Keratinocyte (primary cell): ENCODE measurements at regions not wholly inside any gene's neighbourhood (a gene's known extent, or its start where the extent isn't known, plus 50 kb on each side); places are given as distances from the start of the nearest gene placed in this dataset.

Experiments used
- DNase-seq: peaks from one replicate; pipeline ENCODE4 v3.0.0-alpha.2; 2011; ENCODE audit warnings: low read depth, missing footprints, low spot score
- FAIRE-seq: peaks from 2 replicates; lab custom pipeline; 2011; peaks lifted over from hg19 to GRCh38; lab: Jason Lieb, UNC
- H2AFZ ChIP-seq: 2 replicates; pipeline ENCODE4 v1.6.0; 2012; ENCODE audit warnings: low read length, control low read depth, inconsistent platforms; ENCODE audit not compliant: control insufficient read depth
- H3K27ac ChIP-seq: 2 replicates; pipeline ENCODE4 v1.5.1; 2011; ENCODE audit warnings: low read length; ENCODE audit not compliant: control insufficient read depth, insufficient read depth
- H3K27me3 ChIP-seq: 3 replicates; pipeline ENCODE4 v1.6.0; 2011; ENCODE audit warnings: low read length; ENCODE audit not compliant: control insufficient read depth, insufficient read depth; ENCODE audit errors: extremely low read depth
- H3K36me3 ChIP-seq, 2 experiments: 2 replicates in 1 of 2; 3 replicates in 1 of 2; pipeline ENCODE4 v1.5.1; 2011; ENCODE audit warnings: low read length in 2 of 2, mild to moderate bottlenecking in 1 of 2; ENCODE audit not compliant: control insufficient read depth in 2 of 2, insufficient read depth in 2 of 2; ENCODE audit errors: extremely low read depth in 1 of 2
- H3K4me1 ChIP-seq: 3 replicates; pipeline ENCODE4 v1.5.1; 2011; ENCODE audit warnings: low read length; ENCODE audit not compliant: control insufficient read depth, insufficient read depth; ENCODE audit errors: extremely low read depth
- H3K4me2 ChIP-seq: 3 replicates; pipeline ENCODE4 v1.6.0; 2011; ENCODE audit warnings: low read depth, low read length; ENCODE audit not compliant: control insufficient read depth, insufficient read depth; ENCODE audit errors: extremely low read depth
- H3K4me3 ChIP-seq, 3 experiments: fragments of 200-600 bp in 1 of 3; sonication (generic) in 1 of 3; 2 replicates in 2 of 3; 3 replicates in 1 of 3; pipeline ENCODE4 v1.5.1; 2011 to 2016; ENCODE audit warnings: low read length in 3 of 3, mild to moderate bottlenecking in 3 of 3, control low read depth in 2 of 3, inconsistent platforms in 1 of 3, low read depth in 1 of 3, mixed read lengths in 1 of 3, mixed run types in 1 of 3, moderate library complexity in 1 of 3; ENCODE audit not compliant: control insufficient read depth in 2 of 3, insufficient read depth in 2 of 3; ENCODE audit errors: extremely low read depth in 1 of 3
- H3K79me2 ChIP-seq: 2 replicates; pipeline ENCODE4 v1.6.0; 2012; ENCODE audit warnings: low read length; ENCODE audit not compliant: control insufficient read depth, insufficient read depth
- H3K9ac ChIP-seq: 3 replicates; pipeline ENCODE4 v1.6.0; 2011; ENCODE audit warnings: low read length; ENCODE audit not compliant: control insufficient read depth, insufficient read depth; ENCODE audit errors: extremely low read depth
- H3K9me1 ChIP-seq: 3 replicates; pipeline ENCODE4 v1.6.0; 2011; ENCODE audit warnings: low read length; ENCODE audit not compliant: control insufficient read depth, insufficient read depth; ENCODE audit errors: extremely low read depth
- H3K9me3 ChIP-seq: 2 replicates; pipeline ENCODE4 v1.5.1; 2012; ENCODE audit warnings: low read depth, low read length; ENCODE audit not compliant: control insufficient read depth
- H4K20me1 ChIP-seq: 3 replicates; pipeline ENCODE4 v1.6.0; 2011; ENCODE audit warnings: low read length; ENCODE audit not compliant: control insufficient read depth, insufficient read depth; ENCODE audit errors: extremely low read depth
- EZH2 ChIP-seq: IDR thresholded peaks from one replicate; pipeline ENCODE4 v1.6.1; 2012; ENCODE audit warnings: inconsistent platforms, mild to moderate bottlenecking, low read length, moderate library complexity
- dilution Hi-C: fragments of 300-500 bp; cut with MboI; formaldehyde crosslinking; loops from one replicate; pipeline ENCODE4 v1.7.0; 2020; ENCODE audit warnings: low sequenced_read_pairs; ENCODE audit not compliant: extremely low pct_ligation_motif_present
- TF ChIP-seq, protein P1 (sequence below), 3 experiments: IDR thresholded peaks in 1 of 3; conservative IDR thresholded peaks in 1 of 3; optimal IDR thresholded peaks in 1 of 3; 2 replicates in 2 of 3; 3 replicates in 1 of 3; pipeline versions ENCODE3 to v1.5.1; 2011; ENCODE audit warnings: low read length in 3 of 3, mild to moderate bottlenecking in 3 of 3, moderate library complexity in 2 of 3, control low read depth in 1 of 3, inconsistent platforms in 1 of 3; ENCODE audit not compliant: insufficient read depth in 2 of 3; ENCODE audit errors: extremely low read depth in 1 of 3

DNA sequence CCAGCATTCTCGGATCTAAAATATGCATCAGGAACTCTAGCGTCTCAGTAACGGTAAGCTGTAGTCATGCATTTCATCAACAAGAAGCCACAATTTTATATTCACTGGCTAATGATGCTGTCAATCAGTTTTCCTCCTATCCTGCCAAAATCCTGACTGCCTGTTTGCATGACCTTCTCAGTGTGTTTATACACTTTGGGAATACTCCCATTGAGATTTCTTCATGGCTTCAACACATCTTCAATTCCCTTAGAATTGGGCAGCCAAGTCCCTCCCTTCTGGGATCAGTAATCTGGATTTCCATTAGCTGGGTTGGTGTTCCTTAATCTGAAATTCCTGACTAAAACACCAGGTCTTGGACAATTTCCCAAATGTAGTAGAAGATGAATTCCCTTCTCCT, 348.9 kb upstream of the DYNLRB2 start:
- no peak overlapping the region for H2AFZ ChIP-seq
- H3K9ac ChIP-seq, result no peak overlapping the region
- dilution Hi-C loops, result no loop called here
- DNase-seq (no peak), FAIRE-seq (no peak)
- H3K4me3 ChIP-seq, result no peak overlapping the region
- no peaks in the 10 kb centered on the region for H3K9me1 ChIP-seq
- H3K9me3 ChIP-seq, result no peaks in the 10 kb centered on the region
- H3K79me2 ChIP-seq, result no peaks in the 10 kb centered on the region
- H3K27ac ChIP-seq, result no peak overlapping the region
- H3K36me3 ChIP-seq, result no peaks in the 10 kb centered on the region
- no peaks in the 10 kb centered on the region for H3K4me1 ChIP-seq
- H3K27me3 ChIP-seq, result no peaks in the 10 kb centered on the region
- H4K20me1 ChIP-seq, result no peaks in the 10 kb centered on the region
- TF ChIP-seq EZH2, result no peak
- TF ChIP-seq, protein P1, sequence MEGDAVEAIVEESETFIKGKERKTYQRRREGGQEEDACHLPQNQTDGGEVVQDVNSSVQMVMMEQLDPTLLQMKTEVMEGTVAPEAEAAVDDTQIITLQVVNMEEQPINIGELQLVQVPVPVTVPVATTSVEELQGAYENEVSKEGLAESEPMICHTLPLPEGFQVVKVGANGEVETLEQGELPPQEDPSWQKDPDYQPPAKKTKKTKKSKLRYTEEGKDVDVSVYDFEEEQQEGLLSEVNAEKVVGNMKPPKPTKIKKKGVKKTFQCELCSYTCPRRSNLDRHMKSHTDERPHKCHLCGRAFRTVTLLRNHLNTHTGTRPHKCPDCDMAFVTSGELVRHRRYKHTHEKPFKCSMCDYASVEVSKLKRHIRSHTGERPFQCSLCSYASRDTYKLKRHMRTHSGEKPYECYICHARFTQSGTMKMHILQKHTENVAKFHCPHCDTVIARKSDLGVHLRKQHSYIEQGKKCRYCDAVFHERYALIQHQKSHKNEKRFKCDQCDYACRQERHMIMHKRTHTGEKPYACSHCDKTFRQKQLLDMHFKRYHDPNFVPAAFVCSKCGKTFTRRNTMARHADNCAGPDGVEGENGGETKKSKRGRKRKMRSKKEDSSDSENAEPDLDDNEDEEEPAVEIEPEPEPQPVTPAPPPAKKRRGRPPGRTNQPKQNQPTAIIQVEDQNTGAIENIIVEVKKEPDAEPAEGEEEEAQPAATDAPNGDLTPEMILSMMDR (optimal IDR thresholded peaks at IDR 0.05 in 1 of 3, IDR thresholded peaks at IDR 0.05 in 1 of 3, conservative IDR thresholded peaks at IDR 0.05 in 1 of 3; ENCODE audit: extremely low read depth in 1 of 3, insufficient read depth in 2 of 3, low read length in 3 of 3), result no peak
- no peak overlapping the region for H3K4me2 ChIP-seq

DNA sequence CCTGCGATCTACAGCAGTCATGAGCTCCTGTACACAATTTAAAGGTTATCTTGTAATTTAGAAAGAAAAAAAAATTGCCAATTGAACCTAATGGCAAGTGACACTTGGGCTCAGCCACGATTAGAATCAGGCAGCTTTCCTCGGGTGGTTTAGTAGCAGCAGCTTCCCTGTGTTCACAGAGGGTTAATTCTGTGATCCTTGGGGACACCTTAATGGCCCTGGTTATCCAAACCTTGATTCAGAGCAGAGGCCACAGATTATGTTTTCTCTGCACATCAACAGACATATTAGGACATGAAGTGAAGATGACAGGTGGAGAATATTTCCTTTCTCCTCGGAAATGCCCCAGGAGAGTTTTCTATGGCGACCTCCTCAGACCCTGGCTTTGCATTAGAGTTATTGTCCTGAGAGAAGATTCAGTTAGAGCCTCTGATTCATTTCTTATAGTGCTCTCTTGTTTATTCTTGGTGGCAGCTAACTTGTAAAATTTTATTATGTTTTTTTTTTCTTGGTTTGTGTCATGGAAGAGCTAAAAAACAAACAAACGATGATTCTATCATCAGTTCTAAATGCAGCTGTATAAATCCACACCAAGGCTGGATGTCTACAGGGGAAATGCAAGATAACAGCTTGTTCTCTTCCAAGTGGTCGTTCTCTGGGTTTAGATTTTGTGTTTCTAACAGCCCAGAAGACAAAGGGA, 351.2 kb upstream of the DYNLRB2 start:
- Histone ChIP-seq H3K36me3 (no peaks in the 10 kb centered on the region), H3K79me2 (no peaks in the 10 kb centered on the region), H3K4me3 (no peak overlapping the region), H3K4me1 (no peaks in the 10 kb centered on the region), H3K9ac (no peak overlapping the region), H3K4me2 (no peak overlapping the region), H2AFZ (no peak overlapping the region), H3K27me3 (no peaks in the 10 kb centered on the region), H3K9me3 (no peaks in the 10 kb centered on the region), H3K9me1 (no peaks in the 10 kb centered on the region), H4K20me1 (no peaks in the 10 kb centered on the region), H3K27ac (no peak overlapping the region)
- no peak for TF ChIP-seq EZH2
- TF ChIP-seq, protein P1 (optimal IDR thresholded peaks at IDR 0.05 in 1 of 3, IDR thresholded peaks at IDR 0.05 in 1 of 3, conservative IDR thresholded peaks at IDR 0.05 in 1 of 3; ENCODE audit: extremely low read depth in 1 of 3, insufficient read depth in 2 of 3, low read length in 3 of 3), result no peak
- dilution Hi-C loops, result no loop called here
- FAIRE-seq, result no peak
- DNase-seq, result no peak
